Activated CD8-positive, alpha-beta memory T cell treated with anti-CD3 and anti-CD28 coated beads for 4 hours (primary cell): ENCODE measurements at regions not wholly inside any gene's neighbourhood (a gene's known extent, or its start where the extent isn't known, plus 50 kb on each side); places are given as distances from the start of the nearest gene placed in this dataset.

Experiments
- DNase-seq, 2 donors: peaks; one replicate each; pipeline ENCODE4 v3.0.0-alpha.2; 2020; ENCODE audit warnings: low read depth in 2 of 2

DNA sequence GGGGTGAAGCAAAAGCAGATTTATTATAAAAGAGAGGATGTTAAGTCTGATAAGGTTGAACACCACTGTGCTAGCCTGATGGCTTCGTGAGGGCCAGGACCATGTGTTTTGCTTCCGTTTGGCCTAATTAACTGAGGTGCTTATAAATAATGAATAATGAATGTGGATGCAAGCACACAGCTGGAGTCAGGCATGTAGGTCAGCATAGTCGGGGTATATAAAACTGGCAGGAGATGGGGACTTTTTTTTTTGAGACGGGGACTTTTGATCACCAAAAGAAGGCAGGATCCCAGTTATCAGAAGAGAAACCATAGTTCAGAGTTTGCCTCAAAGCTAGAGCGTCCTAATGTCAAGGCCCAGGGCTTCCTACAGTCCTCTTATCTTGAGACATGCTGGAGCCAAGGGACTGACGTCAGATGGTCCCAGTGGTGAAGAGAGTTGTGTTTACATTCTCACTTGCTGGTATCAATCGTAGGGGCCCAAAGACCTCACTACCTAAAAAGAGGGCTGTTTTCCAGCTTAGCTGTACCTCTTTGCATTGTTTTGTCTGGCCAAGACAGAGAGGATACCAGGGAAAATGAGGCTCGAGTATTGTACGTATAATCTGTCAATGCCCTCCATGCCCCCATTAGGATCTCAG lies 50.4 kb downstream of the RTL9 start:
- DNase-seq = no peak

DNA sequence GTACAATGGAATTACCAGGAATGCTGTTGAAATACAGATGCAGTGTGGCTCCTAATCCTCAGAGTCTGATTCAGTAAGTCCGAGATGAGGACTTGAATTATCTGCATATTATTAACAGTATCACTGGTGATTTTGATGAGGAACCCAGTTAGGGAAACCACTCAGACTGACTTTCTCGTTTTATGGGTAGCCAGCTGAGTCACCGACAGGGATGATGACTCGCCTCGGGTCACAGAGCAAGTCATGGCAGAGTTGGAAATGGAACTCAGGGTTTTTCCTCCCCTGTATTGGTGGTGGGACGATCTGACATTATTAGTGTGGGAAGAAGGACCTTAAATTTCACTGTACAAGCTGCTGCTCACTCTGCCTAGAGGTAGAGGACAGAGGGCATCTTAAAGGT lies 51.3 kb downstream of the RTL9 start:
- DNase-seq = no peak

DNA sequence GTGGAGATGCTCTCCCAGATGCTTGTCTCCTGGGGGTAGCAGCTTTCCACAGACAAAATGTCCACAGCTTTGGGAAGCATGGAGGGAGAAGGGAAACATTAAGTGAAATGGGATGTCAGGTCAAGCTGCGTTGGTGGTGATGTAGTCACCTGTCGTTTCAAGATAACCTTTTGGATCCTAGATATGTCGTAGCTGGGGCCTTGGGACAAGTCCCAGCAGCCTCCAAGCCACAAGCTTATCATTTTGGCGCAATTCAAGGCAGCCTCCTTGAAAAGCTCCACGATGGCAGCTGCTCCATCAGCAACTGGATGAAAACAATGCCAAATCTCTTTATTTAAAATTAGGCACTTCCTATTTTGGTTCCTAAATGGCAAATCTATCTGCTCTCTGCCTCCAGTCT lies 52.0 kb downstream of the RTL9 start:
- no peak for DNase-seq

DNA sequence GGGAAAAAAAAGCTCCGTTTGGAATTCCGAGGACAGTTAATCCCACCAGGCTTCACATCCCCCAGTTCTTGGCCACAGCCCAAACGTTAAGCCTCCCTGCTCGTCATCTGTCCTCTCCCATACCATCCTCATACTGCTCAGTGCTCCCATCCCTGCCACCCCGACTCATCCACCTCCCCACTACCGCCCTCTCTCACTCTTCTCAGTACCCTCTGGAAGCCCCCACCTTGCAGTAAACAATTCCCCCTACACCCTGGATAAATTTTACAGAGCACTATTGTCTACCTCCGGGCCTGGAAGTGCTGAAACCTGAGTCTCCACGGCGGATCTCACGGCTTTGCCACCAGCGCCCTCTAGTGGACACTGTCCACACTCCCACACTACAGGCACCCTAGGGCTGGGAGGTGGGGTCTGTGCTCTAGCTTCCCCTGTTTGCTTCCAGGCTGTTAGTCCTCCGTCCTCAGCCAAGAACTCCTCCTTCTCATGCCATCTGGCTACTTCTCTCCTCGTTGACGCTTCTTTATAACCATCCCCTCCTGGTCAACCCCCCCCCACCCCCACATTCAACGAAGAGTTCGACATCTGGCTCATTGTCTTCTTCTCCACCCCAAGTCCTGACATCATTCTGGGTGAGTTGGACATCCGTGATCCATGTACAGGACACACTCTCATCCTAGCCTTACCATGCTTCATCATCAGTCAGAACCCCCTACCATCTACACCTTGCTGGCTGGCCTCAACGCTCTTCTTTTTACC lies 54.5 kb downstream of the RTL9 start:
- peak; percentile 14 to 33 for DNase-seq

DNA sequence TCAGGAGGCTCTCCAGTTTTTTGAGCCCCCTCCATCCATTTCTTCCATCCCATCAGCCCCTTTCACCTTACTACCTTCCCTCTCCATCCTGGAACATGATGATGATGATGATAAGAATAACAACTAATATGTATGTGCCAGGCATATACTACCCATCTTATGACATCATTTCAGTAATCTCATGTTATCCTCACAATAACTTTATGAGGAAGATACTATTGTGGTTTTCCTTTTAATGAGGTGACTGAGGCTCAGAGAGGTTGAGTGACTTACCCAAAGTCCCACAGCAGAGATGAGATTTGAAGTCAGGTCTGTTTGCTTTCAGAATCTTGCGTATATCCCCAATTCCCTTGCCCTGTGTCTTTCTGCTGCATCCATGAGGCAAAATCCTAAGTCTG lies 55.1 kb downstream of the RTL9 start:
- no peak for DNase-seq

DNA sequence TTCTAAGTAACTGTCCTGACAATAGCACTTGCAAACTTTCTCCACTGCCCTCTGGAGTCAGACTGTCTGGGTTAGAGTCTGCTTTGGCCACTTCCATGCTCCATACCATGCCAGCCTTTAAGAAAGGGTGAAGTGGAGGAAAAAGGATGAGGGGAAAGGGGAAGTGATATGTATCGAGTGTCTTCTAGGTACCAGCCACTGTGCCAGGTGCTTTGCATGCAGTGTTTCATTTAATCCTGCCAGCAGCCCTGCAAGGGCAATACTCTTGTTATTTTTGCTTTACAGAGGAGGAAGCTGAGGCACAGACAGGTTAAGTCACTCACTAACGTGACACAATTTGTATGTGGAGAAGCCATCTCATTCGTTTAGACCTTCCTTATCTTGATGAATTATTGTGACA lies 55.6 kb downstream of the RTL9 start:
- DNase-seq = no peak

DNA sequence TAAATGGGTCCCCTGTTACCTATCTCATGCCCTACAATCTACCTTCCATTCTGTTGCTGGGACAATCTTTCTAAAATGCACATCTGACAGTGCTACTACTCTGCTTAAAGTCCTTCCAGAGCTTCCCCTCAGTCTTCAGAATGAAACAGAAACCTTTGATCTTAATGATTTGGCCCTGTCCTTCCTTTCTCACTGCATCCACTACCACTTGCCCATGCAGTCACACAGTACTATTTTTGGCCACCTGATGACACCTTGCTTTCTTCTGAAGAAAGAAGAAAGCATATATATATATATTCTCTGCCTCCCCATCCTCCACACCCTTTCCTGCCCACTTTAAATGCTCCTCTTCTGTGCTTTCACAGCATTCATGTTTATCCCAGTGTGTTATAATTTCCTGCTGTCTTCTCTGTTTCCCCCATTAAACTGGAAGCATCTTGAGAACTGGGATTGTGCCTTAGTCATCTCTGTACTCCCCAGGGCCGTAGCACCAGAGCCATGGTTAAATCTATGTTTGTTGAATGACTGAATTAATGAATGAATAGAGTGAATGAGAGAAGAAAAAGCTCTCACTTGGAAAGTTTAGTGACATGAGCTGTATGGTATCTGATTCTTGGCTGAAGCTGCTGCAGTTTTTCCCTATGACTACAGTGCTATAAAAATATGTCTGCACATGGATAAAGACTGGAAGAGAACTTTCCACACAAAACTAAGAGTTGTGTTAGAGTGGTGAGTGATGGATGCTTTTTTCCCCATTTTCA lies 56.2 kb downstream of the RTL9 start:
- no peak for DNase-seq

DNA sequence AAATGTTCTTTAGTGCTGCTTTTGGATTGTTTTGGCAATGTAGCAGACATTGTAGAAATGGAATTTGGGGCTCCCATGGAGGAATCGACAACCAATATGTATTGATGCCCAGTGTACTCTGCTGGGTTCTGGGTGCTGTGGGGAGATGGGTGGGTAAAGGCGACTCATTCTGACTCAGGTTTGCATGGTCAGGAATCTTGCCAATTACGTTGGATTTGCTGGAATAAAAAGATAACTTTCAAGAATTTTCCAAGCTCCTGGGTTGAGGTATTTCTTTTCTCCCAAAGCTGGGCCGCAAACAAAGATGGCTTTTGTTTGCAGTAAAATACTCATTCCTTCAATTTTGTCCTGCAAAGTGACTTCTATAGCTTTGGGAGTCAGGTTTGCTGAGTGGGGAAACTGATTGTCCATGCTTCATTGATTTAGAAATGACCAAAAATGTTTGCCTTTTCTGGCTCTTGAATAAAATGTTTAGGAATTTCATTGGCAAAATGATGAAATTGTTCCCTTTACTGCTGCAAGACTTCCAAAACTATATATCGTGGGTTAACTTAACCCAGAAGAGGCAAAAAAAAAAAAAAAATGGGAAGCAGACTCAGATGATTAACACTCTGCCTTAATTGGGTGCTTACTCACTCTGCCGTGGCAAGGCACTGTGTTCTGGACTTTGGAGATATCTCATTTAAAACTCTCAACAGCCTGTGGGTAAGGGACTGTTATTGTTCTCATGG lies 57.0 kb downstream of the RTL9 start:
- no peak for DNase-seq

DNA sequence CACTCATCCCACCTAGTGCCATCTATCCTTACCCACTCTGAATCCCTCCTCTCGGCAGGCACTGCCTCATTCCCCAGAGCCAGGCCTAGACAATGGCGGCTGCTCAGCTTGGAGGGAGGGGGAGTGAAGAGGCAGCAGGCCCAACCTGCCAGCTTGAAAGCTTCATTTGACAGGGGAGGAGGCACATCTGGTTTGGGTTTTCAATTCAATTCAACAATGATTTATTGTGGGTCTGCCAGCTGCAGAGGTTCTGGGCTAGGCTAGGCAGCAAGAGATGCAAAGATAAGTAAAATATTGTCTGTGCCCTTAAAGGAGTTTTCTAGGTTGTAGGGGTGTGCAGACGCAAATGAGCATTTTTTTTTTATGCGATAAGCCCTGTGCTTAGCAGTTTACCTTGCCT lies 58.5 kb downstream of the RTL9 start:
- no peak for DNase-seq

DNA sequence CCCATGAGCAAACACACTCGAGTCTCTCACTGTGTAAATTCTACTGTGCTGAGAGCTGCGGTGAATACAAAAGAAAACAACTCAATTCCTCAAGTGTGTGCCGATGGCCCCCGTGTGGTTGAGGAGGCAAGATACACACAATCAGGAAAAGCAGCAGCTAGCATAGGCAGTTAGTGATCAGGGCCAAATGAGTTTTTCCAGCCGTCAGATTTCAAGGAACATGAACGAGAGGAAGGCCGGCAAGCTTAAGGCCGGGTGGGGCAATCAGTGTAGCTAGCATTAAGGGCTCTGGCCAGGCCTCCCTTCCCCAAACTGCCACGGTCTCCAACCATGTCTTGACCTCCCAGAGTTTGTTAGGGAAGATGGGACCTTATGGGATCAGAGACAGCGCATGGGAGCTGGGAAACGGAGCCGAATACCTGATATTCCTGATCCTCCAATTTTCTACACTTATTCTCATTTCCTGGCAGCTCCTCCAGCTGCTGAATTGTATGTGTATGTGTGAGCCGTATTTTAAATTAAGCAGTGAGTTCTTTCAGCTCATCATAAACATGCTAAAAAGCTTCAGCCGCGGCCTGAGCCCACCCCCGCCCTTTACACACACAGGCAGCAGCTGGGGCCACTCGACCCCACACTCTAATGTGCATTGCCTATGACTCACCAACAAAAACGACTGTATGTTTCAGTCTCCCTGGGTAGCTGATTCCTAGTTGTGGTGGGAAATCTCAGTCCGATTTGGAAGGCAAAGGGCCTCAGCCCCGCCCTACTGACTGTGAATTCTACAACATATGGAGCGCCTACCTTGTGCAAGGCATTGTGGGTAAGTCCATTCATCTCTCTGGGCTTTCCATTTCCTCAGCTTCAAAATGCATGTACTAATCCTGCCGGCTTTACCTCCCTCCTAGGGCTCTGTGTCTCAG lies 59.9 kb downstream of the RTL9 start:
- no peak for DNase-seq

DNA sequence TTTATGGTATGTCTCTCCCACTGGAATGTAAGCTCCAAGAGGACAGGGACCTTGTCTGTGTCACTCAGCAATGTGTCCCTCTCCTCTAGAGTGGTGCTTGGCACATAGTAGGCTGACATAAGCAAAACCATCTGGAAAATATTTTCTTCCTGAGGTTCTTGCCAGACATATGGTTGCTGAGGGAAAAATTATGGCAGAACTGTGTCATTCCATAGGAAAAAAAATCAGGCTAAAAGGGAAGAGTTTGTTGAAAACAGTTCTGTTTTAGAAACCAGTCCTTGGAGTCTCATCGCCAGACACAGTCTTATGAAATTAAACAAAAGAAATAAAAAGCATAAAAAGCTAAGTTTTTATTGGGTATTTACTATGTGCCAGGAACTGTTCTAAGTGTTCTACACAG lies 60.9 kb downstream of the RTL9 start:
- DNase-seq = no peak

DNA sequence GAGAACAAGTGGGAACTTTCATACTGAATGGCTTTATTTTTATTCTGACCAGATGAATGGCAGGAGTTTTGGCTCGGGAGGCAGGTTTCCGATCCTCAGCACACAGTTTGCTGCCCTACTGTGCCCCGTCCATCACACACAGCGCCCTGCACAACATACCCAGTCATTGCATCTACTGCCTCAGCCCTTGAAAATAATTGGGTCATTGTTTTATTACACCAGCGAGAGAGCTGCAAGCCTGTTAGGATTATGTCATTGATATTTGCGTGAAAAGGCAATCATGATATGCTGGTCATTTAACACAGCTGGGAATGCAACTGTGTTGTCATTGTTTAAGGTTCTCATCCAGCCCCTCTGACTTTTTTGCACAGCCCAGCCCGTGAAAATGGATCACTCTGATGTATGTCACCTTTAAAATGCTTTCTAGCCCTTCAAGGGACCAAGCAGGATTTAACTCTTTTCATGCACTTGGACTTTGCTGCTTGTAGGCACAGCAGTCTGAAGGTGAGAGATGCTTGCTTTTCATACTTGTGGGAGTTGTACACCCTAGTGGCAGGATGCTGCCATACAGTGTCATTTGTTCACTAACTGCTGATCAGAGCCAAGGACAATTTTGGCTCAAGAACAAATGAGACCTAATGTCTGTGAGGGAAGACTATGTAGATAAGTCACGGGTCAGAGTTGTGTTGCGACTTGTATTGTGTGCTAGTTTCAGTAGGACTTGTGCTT lies 62.3 kb downstream of the RTL9 start:
- no peak for DNase-seq

DNA sequence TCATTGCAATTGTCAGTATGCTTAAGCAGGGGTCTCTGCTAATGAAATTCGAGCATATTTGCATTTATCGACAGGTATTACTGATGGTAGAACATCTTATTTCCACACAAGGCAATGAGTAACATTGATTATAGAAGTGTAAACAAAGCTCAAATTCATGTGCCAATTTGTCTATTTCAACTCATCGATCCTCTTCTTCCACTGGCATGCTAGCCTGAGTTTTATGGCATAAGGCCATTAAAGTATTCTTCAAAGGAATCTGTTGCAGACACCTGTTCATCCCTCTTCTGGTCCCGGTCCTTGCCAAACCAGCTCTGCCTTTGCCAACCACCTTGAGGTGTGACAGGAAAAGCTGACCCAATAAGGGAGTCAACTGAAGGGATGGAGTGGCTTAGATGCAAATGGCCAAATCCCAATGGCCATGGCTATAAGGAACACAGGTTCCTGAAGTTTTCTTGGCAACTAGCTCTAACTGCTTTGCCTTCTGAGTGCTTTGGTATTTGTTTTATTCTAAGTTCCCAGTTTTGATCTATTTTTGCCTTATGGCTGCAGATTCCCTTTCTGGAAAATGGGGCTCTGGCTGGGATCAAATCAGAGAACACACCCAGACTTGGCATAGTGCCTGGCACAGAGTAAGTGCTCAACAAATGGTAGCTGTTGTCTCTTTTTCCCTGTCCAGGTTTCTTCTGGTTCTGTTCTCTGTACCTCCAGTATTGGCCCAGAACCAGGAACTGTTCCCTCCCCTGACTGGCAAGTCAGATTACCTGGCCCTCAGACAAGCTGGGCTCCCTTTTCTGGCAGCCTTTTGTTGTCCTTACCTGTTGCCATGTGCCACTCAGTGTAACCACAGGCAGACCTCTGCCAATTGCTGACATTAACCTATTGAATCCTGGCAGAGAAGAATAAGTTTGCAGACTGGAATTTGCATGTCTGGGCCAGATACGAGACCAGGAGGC lies 63.1 kb downstream of the RTL9 start:
- no peak for DNase-seq

DNA sequence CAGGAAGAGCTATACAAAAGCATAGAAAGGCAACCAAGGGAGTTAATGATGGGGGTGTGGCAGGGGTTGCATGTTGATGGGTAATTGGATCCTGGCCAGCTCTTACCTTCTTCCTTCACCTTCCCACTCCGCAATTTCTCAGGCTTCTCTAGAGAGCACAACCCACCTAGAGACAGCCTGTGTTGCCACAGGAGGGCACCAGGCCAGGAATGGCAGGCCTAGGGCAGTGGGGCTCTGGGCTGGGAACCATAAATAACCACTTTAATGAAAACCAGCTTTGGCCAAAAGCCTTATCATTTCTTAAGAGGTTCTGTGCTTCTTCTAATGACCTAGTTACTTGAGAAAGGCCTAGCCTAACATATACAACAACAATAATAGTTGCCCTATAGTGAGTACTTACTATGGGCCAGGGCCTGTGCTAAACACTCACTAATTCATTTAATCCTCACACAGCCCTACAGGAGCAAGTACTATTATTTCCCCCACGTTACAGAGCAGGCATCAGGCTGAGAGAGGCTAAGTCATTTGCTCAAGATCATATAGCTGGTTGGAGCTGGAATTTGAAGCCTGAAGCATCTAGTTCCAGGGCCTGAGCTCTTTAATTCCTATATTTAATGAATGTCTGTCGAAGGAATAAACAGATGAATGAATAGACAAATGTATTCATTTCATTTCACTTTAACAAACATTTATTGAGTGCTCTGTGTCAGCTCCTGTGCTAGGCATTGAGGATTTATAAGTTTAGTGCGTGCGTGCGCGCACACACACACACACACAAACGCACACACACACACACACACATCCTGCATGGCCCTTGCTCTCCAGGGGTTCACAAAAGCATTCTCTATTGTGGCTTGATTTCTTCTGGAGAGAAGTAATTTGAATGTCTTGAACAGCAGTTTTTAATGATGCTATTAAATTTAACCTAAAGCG lies 66.8 kb downstream of the RTL9 start:
- DNase-seq = no peak

DNA sequence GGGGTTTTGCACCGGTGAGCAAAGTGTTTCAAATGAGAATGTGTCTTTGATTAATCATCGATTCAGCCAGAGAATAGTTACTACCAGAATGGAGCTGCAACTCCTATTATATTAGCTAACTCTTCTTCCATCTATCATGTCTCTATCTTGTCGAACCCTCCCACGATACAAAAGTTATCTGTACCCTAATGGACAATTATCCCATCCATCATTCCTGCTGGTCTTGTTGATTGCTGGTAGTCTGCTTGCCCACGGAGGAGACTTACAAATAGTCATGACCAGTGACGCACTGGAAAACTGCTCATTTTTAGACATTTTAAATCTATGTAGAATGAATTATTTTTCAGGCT lies 67.5 kb downstream of the RTL9 start:
- DNase-seq = no peak

DNA sequence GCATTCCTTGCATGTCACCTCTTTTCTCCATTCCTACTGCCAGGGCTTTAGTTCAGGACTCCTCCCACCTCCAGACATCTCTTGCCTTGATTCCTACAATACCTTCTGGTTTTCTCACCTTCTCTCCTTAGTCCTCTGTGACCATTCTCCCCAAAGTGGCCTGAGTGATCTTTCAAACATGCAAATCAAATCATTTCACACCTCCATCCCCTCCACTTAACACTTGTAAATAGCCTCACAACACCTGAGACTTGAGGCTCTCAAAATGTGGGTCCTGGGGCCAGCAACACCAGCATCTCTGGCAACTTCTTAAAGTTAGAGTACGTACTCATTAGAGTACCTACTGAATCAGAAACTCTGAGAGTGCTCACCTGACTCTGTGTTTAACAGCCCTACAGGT lies 68.4 kb downstream of the RTL9 start:
- no peak for DNase-seq

DNA sequence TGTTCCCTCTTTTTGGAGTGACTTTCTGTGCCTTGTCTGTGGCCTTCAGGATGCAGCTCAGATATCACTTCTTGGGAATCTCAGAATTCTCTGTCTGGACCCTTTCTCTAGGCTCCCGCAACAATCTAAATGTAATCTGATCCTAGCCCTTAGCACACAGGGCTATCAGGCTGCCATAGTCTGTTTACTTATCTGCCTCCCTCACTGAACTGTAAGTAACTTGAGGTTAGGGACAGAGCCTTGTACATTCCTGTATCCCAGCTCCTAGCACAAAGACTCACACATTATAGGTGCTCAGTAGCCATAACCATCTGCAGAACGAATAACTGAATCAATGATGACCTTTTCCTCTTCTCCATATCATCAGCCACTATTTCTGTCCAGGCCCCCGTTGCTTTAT lies 69.5 kb downstream of the RTL9 start:
- DNase-seq = no peak

DNA sequence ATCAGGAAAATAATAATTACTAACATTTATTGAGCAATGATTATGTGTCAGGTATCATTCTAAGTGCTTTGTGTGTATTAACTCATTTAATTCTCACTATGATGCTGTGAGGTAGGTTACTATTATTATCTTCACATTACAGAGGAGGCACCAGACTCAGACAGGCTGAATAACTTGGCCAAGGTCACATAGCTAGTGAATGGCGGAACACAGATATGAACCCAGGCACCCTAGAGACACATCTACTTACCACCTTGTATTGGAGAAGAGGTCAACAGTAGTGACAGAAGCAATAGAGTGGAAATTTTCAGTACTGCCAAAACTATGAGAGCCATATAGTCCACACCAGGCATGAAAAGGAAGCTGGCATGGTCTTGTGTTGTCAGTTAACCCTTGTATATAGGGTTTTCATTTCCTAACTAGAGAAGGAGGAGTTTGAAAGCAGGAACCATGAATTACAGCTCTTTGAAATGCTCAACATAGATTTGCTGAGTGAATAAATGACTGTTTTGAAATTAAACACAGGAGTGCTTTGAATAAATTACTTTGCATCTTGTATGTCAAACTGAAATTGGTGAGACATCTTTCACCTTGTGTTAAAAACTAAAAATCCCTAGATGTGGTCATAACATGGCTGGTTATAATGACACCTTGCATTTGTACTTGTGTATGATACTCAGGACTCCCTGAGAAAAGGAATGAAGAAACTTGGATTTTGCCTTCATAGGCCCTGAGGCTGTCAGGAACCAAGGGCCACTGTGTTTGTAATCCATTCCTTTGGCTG lies 71.8 kb downstream of the RTL9 start:
- DNase-seq = no peak
